ENCODE measurements at regions not wholly inside any gene's neighbourhood (a gene's known extent, or its start where the extent isn't known, plus 50 kb on each side); places are given as distances from the start of the nearest gene placed in this dataset.

GRCh38 chr6:114995526-114995925 lies 652.7 kb upstream of the HS3ST5 start:
- TF ChIP-seq, protein P1, sequence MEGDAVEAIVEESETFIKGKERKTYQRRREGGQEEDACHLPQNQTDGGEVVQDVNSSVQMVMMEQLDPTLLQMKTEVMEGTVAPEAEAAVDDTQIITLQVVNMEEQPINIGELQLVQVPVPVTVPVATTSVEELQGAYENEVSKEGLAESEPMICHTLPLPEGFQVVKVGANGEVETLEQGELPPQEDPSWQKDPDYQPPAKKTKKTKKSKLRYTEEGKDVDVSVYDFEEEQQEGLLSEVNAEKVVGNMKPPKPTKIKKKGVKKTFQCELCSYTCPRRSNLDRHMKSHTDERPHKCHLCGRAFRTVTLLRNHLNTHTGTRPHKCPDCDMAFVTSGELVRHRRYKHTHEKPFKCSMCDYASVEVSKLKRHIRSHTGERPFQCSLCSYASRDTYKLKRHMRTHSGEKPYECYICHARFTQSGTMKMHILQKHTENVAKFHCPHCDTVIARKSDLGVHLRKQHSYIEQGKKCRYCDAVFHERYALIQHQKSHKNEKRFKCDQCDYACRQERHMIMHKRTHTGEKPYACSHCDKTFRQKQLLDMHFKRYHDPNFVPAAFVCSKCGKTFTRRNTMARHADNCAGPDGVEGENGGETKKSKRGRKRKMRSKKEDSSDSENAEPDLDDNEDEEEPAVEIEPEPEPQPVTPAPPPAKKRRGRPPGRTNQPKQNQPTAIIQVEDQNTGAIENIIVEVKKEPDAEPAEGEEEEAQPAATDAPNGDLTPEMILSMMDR (IDR thresholded peaks at IDR 0.05; ENCODE audit: low read length) = no peak
- TF ChIP-seq EZH2 (optimal IDR thresholded peaks at IDR 0.05; ENCODE audit: low read depth, low read length) = no peak
